PFSK-1 (cell line): ENCODE measurements at regions not wholly inside any gene's neighbourhood (a gene's known extent, or its start where the extent isn't known, plus 50 kb on each side); places are given as distances from the start of the nearest gene placed in this dataset.
A peak's percentile ranks its signal among the peaks of the same experiment; 100 is the strongest.

Experiments
- FOXP2 ChIP-seq: optimal IDR thresholded peaks from 2 replicates; pipeline ENCODE3; 2011; ENCODE audit warnings: borderline replicate concordance, control low read depth, inconsistent platforms; ENCODE audit not compliant: insufficient read depth; ENCODE audit errors: extremely low read length, extremely low read depth
- POLR2AphosphoS5 ChIP-seq: IDR thresholded peaks from 2 replicates; pipeline ENCODE4 v1.6.1; 2012; ENCODE audit warnings: low read depth, mild to moderate bottlenecking, control low read depth, low read length, moderate library complexity
- REST ChIP-seq, 2 experiments: IDR thresholded peaks; 2 replicates each; pipeline versions ENCODE4 v1.6.1 to v1.8.0; 2011 to 2012; ENCODE audit warnings: low read depth in 2 of 2, low read length in 2 of 2, control low read depth in 1 of 2, inconsistent platforms in 1 of 2, mild to moderate bottlenecking in 1 of 2, moderate library complexity in 1 of 2; ENCODE audit not compliant: insufficient read depth in 1 of 2
- SIN3A ChIP-seq: IDR thresholded peaks from 2 replicates; pipeline ENCODE4 v1.6.1; 2012; ENCODE audit warnings: mild to moderate bottlenecking, low read length, moderate library complexity, borderline replicate concordance; ENCODE audit not compliant: insufficient read depth
- TAF1 ChIP-seq: IDR thresholded peaks from 2 replicates; pipeline ENCODE4 v1.6.1; 2012; ENCODE audit warnings: low read length, control low read depth, borderline replicate concordance; ENCODE audit not compliant: insufficient read depth

DNA sequence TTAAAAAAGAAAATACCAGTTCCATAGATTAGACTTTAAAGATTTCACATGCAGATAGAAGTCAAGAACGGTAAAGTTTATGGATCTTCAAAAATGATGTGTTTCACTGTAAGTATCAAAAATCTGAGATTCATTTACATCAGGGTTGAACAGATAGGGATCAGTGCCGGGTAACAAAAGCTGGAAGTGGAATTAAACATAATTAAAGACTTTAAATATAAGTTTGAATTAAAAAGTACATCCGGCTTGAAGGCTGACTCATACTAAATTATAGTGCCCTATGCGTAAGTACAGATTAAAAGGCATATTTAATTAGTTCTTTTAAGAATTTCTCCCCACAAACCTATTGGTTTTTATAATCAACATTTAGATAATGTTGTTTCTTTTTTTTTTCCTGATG, 312.7 kb downstream of the PRL start:
- TF ChIP-seq POLR2AphosphoS5 (no peak), SIN3A (no peak), TAF1 (no peak), FOXP2 (no peak), REST (IDR thresholded peaks at IDR 0.05; ENCODE audit: insufficient read depth in 1 of 2, low read depth in 2 of 2, low read length in 2 of 2) (no peak)

DNA sequence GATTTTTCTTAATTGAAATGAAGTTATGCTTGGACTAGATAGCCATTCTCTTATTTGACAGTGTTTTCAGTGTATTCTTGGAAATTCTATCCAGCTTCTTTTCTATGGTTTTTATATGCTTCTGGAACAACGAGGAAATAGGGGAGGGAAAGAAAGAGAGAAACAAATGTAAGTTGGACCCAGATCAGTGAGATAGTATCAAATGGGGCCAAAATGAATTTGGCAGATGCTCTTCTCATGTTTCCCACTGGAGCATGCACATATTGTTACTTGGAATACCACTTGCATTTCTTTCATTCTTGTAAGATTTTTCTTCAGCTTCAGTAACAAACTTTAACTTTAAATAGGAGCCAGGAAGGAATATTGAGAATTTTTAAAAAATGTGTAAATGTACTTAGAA, 312.3 kb downstream of the PRL start:
- TF ChIP-seq REST (IDR thresholded peaks at IDR 0.05; ENCODE audit: insufficient read depth in 1 of 2, low read depth in 2 of 2, low read length in 2 of 2) (no peak), POLR2AphosphoS5 (no peak), TAF1 (no peak), FOXP2 (no peak), SIN3A (no peak)

GRCh38 chr6:21985904-21986303, 310.9 kb downstream of the PRL start:
- TF ChIP-seq POLR2AphosphoS5 (no peak), TAF1 (no peak), REST (IDR thresholded peaks at IDR 0.05; ENCODE audit: insufficient read depth in 1 of 2, low read depth in 2 of 2, low read length in 2 of 2) (no peak), SIN3A (no peak)

DNA sequence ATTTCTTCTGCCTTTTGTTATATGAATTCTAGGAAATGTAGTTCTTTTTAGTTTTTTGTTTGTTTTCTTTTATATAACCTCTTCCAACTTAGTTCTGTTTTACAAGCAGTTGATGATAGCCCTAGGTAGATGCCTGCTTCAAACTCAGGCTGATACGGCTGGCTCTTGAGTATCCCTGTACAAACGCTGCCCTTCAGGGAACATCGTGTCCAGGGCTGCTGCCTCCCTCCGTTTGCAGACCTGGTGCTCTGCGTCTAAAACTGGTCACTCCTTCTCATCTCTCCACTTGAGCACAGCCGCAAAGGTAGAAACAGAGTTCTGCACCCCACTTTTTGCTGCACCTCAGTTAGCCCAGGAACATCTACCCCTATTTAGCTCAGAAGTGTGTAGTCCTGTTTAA, 310.1 kb downstream of the PRL start:
- no peak for TF ChIP-seq FOXP2
- no peak for TF ChIP-seq REST (IDR thresholded peaks at IDR 0.05; ENCODE audit: insufficient read depth in 1 of 2, low read depth in 2 of 2, low read length in 2 of 2)
- TF ChIP-seq SIN3A = no peak
- no peak for TF ChIP-seq POLR2AphosphoS5
- no peak for TF ChIP-seq TAF1

DNA sequence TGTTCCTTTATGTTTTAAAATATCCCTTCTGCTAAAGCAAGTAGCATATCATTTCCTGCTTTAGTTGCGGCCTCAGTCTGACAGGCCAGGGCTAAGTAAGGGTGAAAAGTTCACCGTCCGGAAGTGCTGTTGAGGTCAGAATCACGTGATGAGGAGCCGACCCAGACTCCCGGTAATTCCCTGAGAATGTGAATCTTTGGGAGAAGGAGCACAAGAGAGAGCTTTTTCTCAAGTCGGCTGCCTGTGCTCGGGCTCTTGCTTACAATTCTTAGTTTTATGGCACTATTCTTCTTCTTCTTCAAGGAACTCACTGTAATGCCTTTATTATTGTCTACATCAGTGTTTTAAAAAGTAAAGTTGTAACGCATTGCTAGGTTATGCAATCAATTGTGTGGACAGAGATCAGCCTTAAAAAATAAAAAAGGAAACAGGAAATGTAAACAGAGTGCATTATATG, 309.3 kb downstream of the PRL start:
- 0 out of 4 replicates have a peak, but pooled peaks of 1 of the 2 experiments have one; percentile 47 for TF ChIP-seq REST (IDR thresholded peaks at IDR 0.05; ENCODE audit: insufficient read depth in 1 of 2, low read depth in 2 of 2, low read length in 2 of 2)
- no peak for TF ChIP-seq SIN3A
- TF ChIP-seq POLR2AphosphoS5 = no peak
- 0 out of 2 replicates have a peak, but pooled peaks have one; percentile 37 for TF ChIP-seq TAF1
- no peak for TF ChIP-seq FOXP2
